ENCODE measurements at regions not wholly inside any gene's neighbourhood (a gene's known extent, or its start where the extent isn't known, plus 50 kb on each side); places are given as distances from the start of the nearest gene placed in this dataset.

DNA sequence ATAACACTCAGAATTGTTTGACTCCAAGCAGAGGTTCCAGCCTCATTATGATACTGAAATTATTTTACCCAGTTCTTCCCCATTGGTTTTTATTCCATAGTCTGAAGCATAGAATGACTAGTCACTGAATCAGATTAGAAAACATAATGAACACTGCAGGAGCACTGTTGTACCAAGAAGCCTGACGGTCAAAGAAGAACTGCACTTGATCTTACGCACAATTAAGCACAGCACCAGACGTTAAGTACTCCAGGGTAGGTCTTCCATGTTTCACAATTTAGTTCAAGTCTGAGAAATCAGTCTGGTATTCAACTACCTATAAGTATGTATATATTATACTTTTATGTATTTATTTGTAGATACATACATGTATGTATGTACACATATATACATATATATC, 973.5 kb upstream of the SPRY2 start:
- TF ChIP-seq CTCF (IDR thresholded peaks at IDR 0.05) (no peak), POLR2A (IDR thresholded peaks at IDR 0.05) (no peak)
- H3K4me3 ChIP-seq (replicated peaks in 1 of 3) = no peak overlapping the region
- 53 to 61% methylated on average over 3 of the region's 3 CpGs for WGBS, 2 donors
- no peaks in the 10 kb centered on the region for H3K36me3 ChIP-seq
- no peaks in the 10 kb centered on the region for H3K27me3 ChIP-seq
- H3K4me1 ChIP-seq = no peaks in the 10 kb centered on the region
- intact Hi-C loops (cut with DNase I) = no loop called here
- no peak overlapping the region for H3K27ac ChIP-seq
- DNase-seq = no peak
- H3K9me3 ChIP-seq = no peaks in the 10 kb centered on the region

DNA sequence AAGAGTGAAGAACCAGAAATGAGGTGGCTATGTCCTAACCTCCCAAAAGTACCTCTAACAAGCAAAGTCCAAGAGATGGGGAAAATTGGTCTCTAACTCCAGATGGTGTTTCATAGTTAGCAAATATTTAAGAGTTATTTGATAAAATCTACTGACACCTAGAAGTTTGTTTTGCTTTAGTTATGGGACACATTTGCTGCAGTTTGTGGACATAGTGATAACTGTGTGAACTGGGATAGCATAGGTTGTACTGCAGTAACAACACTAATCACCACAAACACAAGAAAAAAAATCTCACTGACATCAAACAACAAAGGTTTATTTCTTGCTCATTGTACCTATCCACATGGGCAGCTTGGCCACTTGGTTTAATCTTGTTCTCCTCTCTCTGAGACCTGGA, 965.0 kb upstream of the SPRY2 start:
- TF ChIP-seq CTCF (IDR thresholded peaks at IDR 0.05) = no peak
- TF ChIP-seq POLR2A (IDR thresholded peaks at IDR 0.05) = no peak

GRCh38 chr13:81304121-81304659, 963.3 kb upstream of the SPRY2 start:
- Histone ChIP-seq H3K9me3 (no peaks in the 10 kb centered on the region), H3K27ac (no peak overlapping the region), H3K4me3 (replicated peaks in 1 of 3) (no peak overlapping the region), H3K36me3 (no peaks in the 10 kb centered on the region), H3K27me3 (no peaks in the 10 kb centered on the region), H3K4me1 (no peaks in the 10 kb centered on the region)
- intact Hi-C loops (cut with DNase I) = no loop called here
- DNase-seq = no peak
- TF ChIP-seq CTCF (IDR thresholded peaks at IDR 0.05) (no peak), POLR2A (IDR thresholded peaks at IDR 0.05) (no peak)
- 72 to 88% methylated on average over 6 of the region's 6 CpGs for WGBS, 2 donors

More for the DNA sequence above, 965.0 kb upstream of the SPRY2 start:
- H3K4me3 ChIP-seq (replicated peaks in 1 of 3) = no peak overlapping the region
- no peaks in the 10 kb centered on the region for H3K36me3 ChIP-seq
- no peaks in the 10 kb centered on the region for H3K27me3 ChIP-seq
- H3K4me1 ChIP-seq = no peaks in the 10 kb centered on the region
- no peak for DNase-seq
- no peaks in the 10 kb centered on the region for H3K9me3 ChIP-seq
- intact Hi-C loops (cut with DNase I) = no loop called here
- no peak overlapping the region for H3K27ac ChIP-seq

GRCh38 chr13:81302677-81303076, 961.8 kb upstream of the SPRY2 start:
- Histone ChIP-seq H3K27me3 (no peaks in the 10 kb centered on the region), H3K27ac (no peak overlapping the region), H3K4me3 (replicated peaks in 1 of 3) (no peak overlapping the region), H3K9me3 (no peaks in the 10 kb centered on the region), H3K4me1 (no peaks in the 10 kb centered on the region), H3K36me3 (no peaks in the 10 kb centered on the region)
- intact Hi-C loops (cut with DNase I) = no loop called here
- WGBS, 2 donors = 92 to 93% methylated on average over 2 of the region's 2 CpGs
- DNase-seq = no peak
- TF ChIP-seq POLR2A (IDR thresholded peaks at IDR 0.05) (no peak), CTCF (IDR thresholded peaks at IDR 0.05) (no peak)

DNA sequence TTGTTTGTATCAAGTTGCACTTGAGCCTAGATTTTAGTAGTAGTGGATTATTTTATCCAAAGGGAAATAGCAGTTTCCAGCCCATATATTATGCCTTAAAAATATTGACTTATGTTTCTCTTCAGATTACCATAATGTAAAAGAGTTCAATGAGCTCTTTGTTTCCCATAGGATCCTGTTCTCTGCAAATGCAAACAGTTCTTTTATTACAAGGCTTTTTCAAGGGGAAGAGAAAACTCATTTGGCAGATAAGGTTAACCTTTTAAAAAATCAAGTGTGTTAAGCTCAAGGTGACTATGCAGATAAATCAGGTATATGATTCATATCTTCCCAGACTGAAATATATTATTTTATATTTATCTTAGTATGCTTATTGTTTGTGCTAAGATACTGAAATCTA, 961.2 kb upstream of the SPRY2 start:
- Histone ChIP-seq H3K4me3 (replicated peaks in 1 of 3) (no peak overlapping the region), H3K4me1 (no peaks in the 10 kb centered on the region), H3K36me3 (no peaks in the 10 kb centered on the region), H3K27me3 (no peaks in the 10 kb centered on the region), H3K27ac (no peak overlapping the region), H3K9me3 (no peaks in the 10 kb centered on the region)
- no peak for DNase-seq
- intact Hi-C loops (cut with DNase I) = no loop called here
- TF ChIP-seq POLR2A (IDR thresholded peaks at IDR 0.05) (no peak), CTCF (IDR thresholded peaks at IDR 0.05) (no peak)
